HL-60 (cell line): ENCODE measurements at regions not wholly inside any gene's neighbourhood (a gene's known extent, or its start where the extent isn't known, plus 50 kb on each side); places are given as distances from the start of the nearest gene placed in this dataset.
A peak's percentile ranks its signal among the peaks of the same experiment; 100 is the strongest.

Source experiments
- DNase-seq, 2 experiments: peaks; one replicate each; pipeline ENCODE4 v3.0.0-alpha.2; 2010 to 2020; ENCODE audit warnings: low read depth in 1 of 2, low spot score in 1 of 2
- H3K27ac ChIP-seq: fragments of 250-450 bp; sonication (Bioruptor Pico); replicated peaks from 2 replicates; pipeline ENCODE4 v1.5.1; 2020; ENCODE audit warnings: mild to moderate bottlenecking, moderate library complexity
- H3K27me3 ChIP-seq: fragments of 250-450 bp; sonication (Bioruptor Pico); 2 replicates; pipeline ENCODE4 v1.5.1; 2021; ENCODE audit warnings: mild to moderate bottlenecking, moderate library complexity; ENCODE audit not compliant: insufficient read depth, poor library complexity, severe bottlenecking
- H3K4me3 ChIP-seq: replicated peaks from 2 replicates; pipeline ENCODE4 v1.5.1; 2011; ENCODE audit warnings: mild to moderate bottlenecking, control low read depth, low read length; ENCODE audit not compliant: insufficient read depth
- GABPA ChIP-seq: IDR thresholded peaks from 2 replicates; pipeline ENCODE4 v1.6.1; 2012; ENCODE audit warnings: low read depth
- POLR2AphosphoS5 ChIP-seq: IDR thresholded peaks from 2 replicates; pipeline ENCODE4 v1.6.1; 2012; ENCODE audit warnings: low read depth
- SPI1 ChIP-seq: IDR thresholded peaks from 2 replicates; pipeline ENCODE4 v1.6.1; 2012; ENCODE audit warnings: low read depth, mild to moderate bottlenecking, borderline replicate concordance
- TF ChIP-seq, protein P1 (sequence below): IDR thresholded peaks from 2 replicates; pipeline ENCODE4 v1.6.1; 2012; ENCODE audit warnings: low read depth; ENCODE audit not compliant: insufficient replicate concordance
- TF ChIP-seq, protein P2 (sequence below): IDR thresholded peaks from one replicate; pipeline ENCODE4 v1.5.1; 2011; ENCODE audit warnings: low read length, control low read depth, inconsistent platforms; ENCODE audit not compliant: insufficient read depth

DNA sequence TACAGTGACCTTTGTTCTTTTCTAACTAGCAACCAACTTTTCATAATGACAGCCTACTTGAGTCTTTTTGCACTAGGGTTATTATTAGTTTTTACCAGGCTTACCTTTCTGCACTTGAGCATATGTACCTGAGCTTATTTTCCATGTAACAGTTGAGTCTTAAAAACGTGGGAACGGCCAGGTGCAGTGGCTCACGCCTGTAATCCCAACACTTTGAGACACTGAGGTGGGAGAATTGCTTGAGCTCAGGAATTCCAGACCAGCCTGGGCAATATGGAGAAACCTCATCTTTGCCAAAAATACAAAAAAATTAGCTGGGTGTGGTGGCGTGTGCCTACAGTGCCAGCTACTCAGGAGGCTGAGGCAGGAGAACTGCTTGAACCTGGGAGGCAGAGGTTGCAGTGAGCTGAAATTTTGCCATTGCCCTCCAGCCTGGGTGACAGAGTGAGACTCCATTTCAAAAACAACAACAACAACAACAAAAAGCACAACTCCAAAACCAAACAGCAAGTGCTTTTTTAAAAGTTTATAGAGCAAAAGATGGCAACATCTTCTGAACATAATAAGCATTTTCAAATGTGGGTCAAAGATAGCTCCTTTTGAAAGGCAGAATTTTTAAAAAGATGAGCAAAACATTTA, 57.1 kb upstream of the CD28 start:
- TF ChIP-seq, protein P1, sequence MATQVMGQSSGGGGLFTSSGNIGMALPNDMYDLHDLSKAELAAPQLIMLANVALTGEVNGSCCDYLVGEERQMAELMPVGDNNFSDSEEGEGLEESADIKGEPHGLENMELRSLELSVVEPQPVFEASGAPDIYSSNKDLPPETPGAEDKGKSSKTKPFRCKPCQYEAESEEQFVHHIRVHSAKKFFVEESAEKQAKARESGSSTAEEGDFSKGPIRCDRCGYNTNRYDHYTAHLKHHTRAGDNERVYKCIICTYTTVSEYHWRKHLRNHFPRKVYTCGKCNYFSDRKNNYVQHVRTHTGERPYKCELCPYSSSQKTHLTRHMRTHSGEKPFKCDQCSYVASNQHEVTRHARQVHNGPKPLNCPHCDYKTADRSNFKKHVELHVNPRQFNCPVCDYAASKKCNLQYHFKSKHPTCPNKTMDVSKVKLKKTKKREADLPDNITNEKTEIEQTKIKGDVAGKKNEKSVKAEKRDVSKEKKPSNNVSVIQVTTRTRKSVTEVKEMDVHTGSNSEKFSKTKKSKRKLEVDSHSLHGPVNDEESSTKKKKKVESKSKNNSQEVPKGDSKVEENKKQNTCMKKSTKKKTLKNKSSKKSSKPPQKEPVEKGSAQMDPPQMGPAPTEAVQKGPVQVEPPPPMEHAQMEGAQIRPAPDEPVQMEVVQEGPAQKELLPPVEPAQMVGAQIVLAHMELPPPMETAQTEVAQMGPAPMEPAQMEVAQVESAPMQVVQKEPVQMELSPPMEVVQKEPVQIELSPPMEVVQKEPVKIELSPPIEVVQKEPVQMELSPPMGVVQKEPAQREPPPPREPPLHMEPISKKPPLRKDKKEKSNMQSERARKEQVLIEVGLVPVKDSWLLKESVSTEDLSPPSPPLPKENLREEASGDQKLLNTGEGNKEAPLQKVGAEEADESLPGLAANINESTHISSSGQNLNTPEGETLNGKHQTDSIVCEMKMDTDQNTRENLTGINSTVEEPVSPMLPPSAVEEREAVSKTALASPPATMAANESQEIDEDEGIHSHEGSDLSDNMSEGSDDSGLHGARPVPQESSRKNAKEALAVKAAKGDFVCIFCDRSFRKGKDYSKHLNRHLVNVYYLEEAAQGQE, result no peak
- TF ChIP-seq GABPA (no peak), SPI1 (no peak), POLR2AphosphoS5 (no peak)
- TF ChIP-seq, protein P2, sequence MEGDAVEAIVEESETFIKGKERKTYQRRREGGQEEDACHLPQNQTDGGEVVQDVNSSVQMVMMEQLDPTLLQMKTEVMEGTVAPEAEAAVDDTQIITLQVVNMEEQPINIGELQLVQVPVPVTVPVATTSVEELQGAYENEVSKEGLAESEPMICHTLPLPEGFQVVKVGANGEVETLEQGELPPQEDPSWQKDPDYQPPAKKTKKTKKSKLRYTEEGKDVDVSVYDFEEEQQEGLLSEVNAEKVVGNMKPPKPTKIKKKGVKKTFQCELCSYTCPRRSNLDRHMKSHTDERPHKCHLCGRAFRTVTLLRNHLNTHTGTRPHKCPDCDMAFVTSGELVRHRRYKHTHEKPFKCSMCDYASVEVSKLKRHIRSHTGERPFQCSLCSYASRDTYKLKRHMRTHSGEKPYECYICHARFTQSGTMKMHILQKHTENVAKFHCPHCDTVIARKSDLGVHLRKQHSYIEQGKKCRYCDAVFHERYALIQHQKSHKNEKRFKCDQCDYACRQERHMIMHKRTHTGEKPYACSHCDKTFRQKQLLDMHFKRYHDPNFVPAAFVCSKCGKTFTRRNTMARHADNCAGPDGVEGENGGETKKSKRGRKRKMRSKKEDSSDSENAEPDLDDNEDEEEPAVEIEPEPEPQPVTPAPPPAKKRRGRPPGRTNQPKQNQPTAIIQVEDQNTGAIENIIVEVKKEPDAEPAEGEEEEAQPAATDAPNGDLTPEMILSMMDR, result no peak
- H3K4me3 ChIP-seq, result no peak overlapping the region
- no peak overlapping the region for H3K27ac ChIP-seq
- no peak for DNase-seq
- no peaks in the 10 kb centered on the region for H3K27me3 ChIP-seq

DNA sequence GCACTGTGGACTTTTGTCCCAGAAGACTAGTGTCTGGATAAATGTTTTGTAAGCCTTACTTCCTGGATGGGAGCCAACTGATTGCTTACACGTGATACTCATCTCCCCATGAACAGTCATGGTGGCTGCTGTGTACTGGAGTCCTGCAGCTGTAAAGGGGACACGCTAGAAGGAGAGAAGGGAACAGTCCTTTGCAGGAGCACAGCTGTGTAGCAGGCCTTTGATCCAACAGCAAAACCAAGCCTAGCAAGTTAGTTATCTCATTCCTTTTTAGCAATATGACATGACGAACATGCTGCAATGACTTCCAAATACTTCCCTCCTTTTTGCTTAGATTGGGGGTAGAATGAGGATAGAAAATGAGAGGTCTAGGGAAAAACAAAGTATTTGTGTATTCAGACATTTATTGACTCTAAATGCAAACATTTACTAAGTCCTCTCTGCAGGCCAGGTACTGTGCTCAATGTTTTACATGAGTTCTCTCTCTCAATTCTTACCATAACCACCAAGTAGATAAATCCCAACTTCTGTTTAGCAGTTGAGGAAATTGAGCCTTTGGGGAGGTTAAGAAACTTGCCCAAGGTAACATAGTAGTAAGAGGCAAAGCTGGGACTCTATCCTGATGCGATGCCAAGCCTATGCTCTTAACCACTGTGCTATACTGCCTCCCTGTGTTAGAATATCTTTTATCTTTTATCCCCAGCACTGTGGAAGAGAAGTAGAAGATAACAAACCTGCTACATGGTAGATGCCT, 55.4 kb upstream of the CD28 start:
- peak; percentile 35 to 50 for DNase-seq
- no peak overlapping the region for H3K27ac ChIP-seq
- TF ChIP-seq, protein P1, result no peak

DNA sequence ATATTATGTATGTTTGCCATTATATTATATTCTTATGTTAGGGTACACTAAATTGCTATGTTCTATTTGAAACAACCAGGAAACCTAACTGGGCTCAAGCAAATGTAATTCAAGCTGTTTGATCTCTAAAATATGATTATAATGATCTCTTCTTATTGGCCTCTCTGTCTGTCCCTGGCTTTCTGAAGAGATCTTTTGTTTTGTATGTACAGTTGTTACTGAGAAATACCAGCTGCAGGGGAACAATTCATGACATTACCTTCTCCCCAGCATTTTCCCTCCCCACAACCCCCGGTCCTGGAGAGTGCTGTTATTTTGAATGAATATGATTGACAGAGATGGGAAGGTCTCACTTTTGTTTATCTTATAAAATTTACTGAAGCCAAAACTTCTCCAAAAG, 54.8 kb upstream of the CD28 start:
- no peak for TF ChIP-seq POLR2AphosphoS5
- TF ChIP-seq, protein P2, result no peak
- TF ChIP-seq SPI1, result no peak
- no peak for TF ChIP-seq GABPA
- TF ChIP-seq, protein P1, result no peak
- no peak overlapping the region for H3K4me3 ChIP-seq
- no peak overlapping the region for H3K27ac ChIP-seq
- DNase-seq, result no peak
- no peaks in the 10 kb centered on the region for H3K27me3 ChIP-seq

More for the DNA sequence above, 55.4 kb upstream of the CD28 start:
- Histone ChIP-seq H3K4me3 (no peak overlapping the region), H3K27me3 (no peaks in the 10 kb centered on the region)
